Fibroblast of skin of abdomen (primary cell): ENCODE measurements at regions not wholly inside any gene's neighbourhood (a gene's known extent, or its start where the extent isn't known, plus 50 kb on each side); places are given as distances from the start of the nearest gene placed in this dataset.

Experiments
- DNase-seq: peaks from one replicate; pipeline ENCODE4 v3.0.0-alpha.2; 2013

DNA sequence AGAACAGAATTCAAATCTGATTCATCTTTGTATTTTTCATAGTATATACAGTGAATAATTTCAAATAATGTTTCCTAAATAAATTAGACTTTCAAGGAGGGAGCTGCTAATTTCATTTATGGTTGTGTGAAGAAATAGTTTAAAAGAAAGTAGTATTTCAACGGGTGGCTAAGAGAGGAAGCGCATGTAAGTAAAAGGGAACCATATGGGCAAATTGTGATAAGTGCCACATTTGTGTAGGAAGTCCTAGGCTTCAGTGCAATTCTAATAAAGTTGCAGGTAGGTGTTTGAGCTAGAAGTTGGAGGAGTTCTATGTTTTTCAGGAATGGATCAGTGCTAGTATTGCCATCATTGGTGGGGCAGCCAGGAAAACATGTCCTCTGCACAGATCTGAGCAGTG lies 178.8 kb upstream of the PRDM1 start:
- DNase-seq = no peak

DNA sequence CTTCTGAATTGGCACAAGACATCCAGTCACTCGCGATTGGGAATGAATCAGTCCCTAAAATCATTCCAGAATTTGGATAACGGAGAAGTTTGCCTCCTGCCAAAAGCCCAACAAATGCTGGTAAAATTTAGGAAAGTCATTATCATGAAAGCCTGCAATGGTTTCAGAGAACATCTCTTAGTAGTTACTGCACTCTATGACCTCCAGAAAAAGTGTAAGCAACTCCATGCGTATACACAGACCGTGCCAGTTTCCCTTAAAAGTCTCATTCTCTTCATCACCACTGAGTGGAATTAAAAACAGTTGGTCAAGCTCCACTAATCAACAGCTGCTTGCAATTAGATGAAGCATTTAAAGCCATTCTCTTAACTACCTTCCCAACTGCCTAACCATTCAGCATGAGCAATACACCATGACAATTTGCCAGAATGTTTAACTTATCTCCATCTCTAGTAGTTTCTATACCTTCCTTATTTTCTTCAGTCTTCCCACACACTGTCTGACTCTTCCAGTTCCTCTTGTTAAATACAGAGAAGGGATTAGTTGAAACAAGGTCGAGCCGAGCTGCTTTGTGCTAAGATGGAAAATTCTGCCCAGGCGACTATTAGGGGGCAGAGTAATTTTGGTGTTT lies 183.6 kb upstream of the PRDM1 start:
- peak; percentile 93 for DNase-seq

DNA sequence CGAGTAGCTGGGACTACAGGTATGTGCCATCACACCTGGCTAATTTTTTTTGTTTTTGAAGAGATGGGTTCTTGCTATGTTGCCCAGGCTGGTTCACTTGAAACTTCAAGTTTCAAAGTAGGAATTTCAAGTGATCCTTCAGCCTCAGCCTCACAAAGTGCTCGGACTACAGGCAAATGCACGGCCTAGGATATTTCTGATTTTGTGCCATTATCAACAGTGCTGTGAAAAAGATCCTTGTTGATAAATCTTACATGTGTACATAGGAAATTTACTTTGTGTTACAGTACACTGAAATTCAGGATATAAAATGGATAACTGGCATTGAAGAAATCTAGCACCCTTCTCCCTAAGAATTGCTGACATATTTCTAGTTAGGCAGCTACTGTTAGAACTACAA lies 184.6 kb upstream of the PRDM1 start:
- DNase-seq = no peak

DNA sequence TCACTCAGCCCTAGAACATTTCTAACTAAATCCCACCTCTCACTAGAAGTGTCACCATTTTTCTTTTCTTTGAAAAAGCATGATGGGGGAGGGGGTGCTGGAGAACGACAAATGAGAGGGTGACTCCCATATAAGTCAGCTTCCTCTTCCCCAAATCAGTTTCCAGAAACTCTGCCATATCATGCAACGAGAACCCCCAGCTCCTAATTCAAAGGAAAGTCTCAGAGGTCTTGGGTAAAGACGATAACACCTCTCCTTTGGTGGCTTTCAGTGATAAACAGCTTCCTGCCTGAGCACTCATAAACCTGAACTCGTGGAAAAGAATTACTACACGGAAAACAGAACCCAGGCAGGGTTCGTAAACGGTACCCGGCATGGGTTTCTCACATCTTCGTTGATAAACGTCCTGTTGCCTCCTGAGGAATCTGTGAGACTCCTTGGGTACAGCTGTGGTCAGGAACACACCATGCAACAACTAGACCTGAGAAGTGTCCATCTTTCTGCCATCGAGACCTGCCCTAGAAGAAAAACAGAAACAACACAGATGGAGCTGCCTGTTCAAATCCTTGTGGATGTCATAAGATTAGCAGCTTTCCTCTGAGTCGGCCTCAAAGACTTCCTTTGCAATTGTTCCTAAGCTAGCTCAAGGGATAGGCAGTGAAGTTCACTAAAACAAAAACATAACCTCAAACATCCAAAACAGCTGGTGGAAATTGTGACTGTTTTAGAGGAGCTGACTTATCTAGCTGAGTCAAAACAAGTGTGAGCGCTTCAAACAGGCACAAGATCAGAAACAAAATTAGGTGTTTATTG lies 185.8 kb upstream of the PRDM1 start:
- peak; percentile 86 for DNase-seq

DNA sequence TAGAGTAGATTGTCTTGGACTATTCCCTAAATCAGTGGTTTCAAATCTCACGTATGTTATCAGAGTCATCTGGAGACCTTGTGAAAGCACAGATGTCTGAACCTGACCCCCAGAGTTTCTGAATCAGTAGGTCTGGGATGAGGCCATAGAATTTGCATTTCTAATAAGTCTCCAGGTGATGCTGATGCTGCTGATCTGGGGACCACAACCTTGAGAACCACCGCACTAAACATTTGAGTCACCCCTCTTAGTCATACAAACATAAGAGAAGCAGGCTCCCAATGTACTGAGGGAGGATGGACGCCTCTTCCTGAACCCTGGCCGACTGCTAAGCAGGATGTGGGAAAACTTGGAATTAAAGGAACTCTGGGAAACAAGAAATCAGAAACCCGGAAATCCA lies 187.8 kb upstream of the PRDM1 start:
- DNase-seq = peak; percentile 88

DNA sequence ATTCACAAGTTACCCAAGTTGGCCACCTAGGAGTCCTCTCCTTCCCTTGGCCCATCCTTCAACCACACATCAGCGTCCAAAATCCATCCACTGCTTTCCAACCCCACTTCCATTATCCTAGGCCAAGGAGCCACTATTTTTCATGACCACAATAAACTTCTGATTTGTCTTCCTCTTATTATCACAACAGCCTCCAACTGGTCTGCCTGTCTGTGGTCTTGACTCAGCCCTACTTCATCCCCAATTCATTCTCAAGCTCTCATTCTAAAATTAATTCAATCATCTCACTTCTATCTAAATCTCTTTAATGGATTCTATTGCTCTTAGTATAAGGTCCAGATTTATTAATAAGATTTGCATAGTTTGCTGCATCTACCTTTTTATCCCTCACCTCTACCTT lies 189.0 kb upstream of the PRDM1 start:
- DNase-seq = no peak

DNA sequence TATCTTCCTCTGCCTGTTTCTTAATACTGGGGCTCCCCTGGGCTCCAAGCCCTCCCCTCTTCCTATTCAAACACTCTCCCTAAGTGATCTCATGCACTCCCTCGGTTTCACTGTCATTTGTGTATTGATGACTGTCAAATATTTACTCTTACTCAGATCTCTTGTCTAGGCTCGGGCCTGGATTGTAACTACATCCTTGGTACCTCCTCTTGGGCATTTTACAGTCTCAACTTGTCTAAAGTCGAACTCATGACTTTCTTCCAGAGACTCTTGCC lies 189.4 kb upstream of the PRDM1 start:
- no peak for DNase-seq

DNA sequence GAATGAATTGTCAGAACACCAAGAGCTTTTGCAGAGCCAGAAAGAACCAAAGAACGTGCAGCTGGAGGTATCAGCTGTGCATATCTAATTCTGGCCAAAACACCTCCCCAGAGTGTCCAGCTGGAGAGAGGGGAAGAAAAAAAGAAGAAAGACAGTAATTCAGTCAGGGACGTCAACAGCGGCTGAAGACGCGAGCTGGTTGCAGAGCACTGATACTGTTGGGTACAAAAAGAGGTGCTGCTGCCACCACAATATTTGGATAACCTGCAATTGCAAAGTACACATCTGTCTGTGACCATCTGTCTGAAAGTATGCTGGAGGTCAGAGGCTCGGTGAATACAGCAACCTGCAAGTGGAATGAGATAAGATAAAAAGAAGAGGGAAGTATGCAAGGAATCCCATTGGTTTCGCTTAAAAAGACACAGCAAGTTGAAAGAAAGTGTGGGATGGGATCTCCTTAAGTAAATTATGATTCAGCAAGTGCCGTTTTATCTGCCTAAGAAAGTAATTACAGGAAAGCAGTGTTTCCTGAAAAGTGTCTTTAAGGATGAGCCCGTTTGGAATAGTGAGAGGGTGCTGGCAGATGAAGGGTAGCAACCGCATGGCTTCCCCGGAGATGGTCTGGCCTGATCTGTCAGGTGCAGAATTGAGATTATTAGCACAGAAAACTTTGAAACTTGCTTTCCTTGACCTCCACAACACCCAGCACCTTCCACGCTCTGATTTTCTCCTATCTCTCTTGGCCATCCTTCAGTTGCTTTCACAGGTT lies 189.9 kb upstream of the PRDM1 start:
- DNase-seq = no peak

DNA sequence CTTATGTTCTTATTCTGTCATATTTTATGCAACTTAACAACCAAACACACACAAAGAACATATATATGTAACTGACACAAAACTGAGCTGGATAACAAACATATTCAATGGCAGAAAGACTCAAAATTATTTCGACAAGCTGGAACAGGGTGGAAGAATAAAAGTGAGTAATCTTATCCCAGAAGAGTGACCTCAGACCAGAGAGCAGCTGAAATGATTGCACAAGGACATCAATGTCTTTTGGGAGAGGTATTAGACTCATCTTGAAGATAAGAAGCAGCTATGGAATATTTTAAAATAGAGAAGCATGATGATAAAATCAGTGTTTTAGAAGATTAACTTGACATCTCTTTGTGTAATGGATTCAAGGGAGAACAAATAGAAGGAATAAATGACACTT lies 191.6 kb upstream of the PRDM1 start:
- DNase-seq = no peak

DNA sequence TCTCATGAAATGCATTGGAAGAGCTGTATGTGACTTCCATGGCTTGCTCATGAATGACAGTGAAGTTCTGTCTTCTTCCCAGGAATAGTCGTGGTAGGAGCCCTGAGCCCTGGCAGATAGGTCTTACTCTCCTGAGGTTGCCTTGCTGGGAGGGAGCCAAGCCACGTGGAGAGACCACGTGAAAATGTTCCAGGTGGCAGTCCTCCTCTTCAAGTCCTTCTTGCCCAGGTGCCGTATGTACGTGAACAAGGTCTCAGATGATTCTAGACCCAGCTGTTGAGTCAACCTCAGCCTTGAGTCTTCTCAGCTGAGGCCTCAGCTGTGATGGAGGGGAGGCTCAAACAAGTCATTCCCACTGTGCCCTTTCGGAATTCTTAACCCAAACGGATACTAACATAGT lies 192.4 kb upstream of the PRDM1 start:
- no peak for DNase-seq

DNA sequence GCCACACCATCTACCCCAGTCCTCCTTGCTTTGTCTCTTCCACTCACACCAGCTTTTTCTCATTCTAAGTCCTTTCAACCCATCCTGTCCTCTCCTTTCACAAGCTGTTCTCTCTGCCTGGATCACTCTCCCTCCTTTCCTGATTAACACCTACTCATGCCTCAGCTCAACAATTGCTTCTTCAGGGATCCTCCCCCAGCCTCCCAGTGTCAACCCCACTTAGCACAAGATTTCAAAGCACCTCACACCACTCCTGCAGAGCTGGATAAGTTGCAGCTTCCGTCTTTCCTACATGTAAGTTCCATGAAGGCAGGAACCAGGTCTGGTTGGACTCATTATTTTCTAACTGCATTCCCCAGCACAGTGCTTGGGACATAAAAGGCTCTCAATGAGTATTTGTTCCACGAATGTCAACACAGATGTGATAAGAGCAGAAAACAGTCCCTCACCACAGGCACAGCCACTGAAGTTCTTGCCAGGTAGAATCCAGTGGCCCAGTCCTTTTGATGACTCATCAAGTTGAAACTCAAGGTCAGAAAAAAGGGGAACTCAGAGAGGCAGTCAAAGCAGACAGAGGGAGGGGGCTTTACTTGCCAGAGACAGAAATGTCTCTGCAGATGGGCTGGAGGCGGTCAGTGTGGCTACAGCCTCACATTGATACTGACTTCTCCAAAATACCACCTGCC lies 193.4 kb upstream of the PRDM1 start:
- DNase-seq = no peak

DNA sequence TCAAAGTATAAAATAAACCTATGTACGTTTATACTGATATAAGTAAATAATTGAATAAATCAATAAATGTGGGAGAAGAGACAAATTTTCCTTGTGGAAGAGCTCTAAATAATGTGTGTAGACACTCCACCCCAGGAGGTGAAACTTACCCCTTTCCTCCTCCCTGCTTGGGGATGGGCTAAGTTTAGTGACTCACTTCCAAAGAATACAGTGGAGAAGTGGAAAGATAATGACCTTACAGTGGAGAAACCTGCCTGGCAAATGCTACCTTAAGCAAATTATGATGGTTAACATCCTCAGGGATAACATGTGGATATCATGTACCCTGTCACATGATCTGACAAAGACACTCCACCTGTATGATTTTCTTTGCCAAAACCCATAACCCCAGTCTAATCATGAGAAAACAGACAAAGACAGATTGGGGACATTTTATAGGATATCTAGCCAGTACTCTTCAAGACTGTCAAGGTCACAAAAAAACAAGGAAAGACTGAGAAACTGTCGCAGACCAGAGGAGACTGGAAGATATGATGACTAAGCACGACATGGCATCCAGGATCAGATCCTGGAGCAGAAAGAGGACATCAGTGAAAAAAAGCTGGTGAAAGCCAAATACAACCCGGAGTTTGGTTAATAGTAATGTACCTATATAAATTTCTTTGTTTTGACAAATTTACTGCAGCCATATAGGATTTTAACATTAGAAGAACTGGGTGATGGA lies 195.5 kb upstream of the PRDM1 start:
- DNase-seq = no peak

DNA sequence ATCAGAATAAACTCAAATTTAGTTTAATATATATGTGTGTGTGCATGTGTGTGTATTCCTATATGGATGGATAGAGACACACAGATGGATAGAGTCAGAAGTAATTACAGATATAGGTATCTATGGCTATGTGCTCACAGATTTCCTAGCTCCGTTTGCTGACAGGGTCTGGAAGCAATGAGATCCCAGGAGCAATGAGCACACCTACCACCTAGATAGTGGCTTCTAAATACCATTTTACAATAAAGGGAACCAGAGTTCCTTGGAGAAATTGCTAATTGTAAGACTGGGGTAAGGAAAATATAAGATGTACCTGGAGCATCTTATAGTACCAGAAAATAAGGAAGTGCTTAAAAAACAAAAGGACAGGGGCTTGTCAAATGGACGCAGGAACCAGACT lies 196.2 kb upstream of the PRDM1 start:
- DNase-seq = no peak

DNA sequence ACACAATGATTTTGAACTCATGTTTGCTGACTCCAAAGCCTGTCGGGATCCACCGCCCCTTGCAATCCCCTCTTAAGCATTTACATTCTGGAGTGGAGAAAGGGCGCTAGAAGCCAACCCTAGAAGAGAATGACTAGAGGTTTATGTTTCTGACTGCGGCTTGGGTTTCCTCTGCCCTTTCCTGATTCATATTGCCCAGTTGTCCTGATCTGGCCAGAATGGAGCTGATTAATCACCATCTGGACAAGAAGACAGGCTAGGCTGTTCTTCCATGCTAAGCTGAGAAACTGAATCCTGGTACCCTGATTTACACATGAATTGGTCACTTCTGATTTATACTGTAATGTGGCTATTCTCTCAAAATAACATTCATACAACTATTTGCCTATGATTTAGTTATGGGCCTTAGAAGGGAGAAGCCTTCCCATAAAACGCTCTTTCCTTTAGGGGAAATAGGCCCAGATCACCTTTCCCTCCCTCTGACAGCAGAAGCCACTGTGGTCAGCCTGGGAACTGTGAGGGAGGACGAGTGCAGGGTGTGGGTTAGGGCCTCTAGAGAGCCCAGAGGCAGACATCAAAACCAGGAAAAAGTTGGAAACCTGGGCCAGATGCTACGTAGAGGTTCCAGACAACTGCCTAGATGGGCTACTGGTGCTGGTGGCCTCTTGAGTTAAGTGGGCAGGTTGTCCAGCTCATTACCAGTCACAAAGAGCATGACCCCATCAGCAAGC lies 199.2 kb upstream of the PRDM1 start:
- DNase-seq = no peak

DNA sequence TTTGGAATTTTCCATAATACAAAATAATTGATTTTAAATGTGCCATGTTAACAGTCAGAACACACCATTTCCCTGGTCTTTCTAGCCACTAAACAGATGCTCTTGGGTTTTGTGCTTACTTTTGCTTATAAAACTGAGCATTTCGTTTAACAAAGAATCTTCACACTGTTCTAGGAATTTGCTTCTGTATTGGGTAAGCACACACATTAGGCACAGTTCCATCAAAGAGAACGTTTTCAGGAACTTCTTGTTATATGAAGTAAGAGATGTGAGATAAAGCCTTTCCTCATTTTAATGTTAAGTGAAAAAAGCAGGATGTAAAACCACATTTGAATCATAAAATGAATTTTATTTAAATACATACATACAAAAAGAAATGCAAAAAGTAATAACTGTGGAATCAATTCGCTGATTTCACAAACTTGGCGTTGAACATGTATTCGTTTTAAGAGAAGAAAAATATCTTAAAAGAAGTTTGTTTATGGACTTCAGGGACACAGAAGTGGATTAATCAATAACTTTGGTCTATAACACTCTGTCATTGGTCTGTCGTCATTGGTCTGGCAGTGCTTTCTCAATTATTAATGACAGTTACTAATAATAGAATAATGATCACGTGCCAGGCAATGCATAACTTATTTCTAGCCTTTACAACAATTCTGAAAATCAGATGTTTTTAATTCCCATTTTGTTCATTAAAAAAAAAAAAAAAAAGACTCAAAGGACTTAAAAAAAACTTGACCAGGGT lies 199.9 kb upstream of the PRDM1 start:
- DNase-seq = no peak

DNA sequence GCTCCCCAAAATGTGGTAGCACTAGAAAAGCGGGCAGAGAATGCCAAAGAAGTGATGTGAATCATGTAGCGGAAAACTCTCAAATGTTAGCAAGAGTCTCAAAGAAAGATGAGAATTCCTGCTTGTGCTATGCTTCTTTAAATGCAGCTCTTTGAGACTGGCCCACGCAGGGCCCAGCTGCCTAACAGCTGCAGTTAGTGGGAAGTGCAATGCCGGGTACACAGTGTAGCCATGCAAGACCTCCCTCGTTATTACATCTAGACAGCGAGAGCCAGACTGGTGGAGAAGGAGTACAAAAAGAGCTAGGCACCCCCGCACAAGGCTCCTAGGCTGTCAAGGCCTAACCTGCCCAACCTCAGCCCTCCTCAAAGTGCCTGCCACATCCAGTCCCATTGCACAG lies 201.7 kb upstream of the PRDM1 start:
- DNase-seq = no peak

DNA sequence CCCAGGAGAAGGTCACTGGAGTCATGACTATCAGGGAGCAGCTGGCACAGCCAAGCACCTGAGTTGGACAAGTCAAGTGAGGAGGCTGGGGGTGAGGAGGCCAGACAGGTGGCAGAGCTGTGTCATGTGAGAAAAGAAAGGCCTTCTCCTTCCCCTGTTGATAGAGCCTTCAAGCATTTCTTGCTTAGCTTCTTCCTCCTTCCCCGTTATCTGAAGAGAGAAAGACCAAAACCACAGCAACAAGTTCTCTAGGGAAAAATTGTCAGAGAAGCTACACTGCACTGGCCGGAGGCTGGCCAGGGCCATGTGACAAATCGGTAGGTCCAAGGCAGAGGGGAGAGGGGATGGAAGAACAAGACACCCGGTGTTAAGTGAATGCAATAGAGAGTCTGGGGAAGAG lies 202.1 kb upstream of the PRDM1 start:
- DNase-seq = no peak

DNA sequence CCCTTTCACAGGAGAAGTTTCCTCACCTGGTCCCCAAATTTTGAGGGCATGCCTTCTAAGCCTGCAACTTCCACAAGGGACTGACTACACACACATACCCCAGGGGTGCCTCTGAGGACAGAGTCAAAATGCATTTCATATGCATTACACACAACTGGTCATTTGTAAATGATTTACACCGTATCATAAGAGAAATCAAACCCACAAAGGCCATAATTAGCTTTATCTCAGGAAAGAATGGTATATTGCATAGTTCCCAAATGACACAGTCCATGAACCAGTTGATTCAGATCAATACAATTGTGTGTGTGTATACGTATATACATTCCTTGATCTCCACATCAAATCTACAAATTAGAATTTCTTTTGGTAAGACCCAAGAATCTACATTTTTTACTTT lies 203.3 kb upstream of the PRDM1 start:
- DNase-seq = peak; percentile 67

DNA sequence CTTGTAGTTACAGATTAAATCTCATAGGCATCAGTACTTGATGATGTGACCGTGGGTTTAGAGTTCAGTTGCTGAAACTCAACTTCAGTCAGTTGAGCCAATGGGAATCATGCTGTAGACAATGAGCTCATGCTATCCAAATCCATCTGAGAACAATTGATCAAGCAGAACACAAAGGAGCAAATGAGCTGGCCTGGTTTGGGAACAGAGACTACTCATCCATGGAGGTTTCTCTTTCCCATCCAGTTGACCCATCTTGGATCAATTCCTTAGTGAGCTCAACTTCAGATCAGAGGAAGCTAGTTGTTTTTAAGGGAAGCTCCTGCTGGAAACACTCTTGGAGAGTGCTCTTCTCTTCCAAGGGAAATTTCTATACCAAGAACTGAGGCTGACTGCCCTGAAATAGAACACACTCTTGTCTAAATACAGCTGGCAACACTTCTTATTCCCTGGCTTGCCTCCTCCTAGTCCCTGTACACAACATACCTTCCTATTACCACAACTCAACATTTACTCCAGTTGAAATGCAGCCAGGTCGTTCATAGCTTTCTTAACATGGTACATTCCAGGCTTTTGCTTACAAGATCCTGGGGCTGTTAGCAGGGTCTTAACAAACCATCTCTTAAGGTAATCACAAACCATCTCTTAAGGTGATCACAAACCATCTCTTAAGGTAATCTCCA lies 203.9 kb upstream of the PRDM1 start:
- DNase-seq = peak; percentile 58

DNA sequence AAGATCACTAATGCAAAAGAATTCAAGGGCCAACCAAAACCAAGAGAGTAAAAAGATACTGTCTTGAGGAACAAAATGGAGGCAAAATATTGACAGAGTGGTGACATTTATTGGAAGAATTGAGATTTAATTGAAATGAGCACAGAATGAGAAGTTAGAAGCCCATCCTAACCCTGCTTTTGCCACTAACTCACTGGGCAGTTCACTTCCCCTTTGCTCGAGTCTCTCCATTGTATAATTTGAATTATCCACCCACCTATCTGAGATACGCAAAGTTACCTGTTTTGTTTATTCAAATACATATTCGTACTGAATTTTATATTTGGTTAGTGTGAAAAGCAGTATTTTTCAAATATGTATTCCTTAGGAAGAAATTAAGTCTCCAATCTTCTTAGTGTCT lies 204.5 kb upstream of the PRDM1 start:
- no peak for DNase-seq

DNA sequence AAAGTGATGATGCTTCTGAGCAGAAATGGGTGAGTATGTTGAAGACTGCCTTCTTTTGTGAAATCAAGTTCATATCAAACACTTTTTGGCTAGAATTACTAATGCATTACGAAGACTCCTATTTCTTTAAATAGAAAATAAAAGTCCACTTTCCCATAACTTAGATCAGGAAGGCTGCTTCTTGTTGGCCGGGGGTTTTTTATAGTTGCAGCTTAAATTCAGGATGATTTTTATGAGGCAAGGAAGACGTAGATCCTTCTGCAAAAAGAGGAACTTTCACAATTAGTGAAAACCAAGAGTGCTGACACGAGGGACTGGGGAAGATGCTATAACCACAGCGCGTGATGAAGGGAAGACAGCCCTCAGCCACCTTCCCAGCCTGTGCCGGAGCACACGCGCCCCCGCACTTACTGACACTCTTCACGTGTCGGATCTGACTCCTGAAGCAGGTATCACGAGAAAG lies 206.1 kb upstream of the PRDM1 start:
- no peak for DNase-seq
